CD4-positive, alpha-beta T cell (primary cell): ENCODE measurements at regions not wholly inside any gene's neighbourhood (a gene's known extent, or its start where the extent isn't known, plus 50 kb on each side); places are given as distances from the start of the nearest gene placed in this dataset.

Experiments
- ATAC-seq: fragments of 200-7000 bp; cut with Tn5 transposase; one replicate; pipeline ENCODE4 v1.10.0; 2022; ENCODE audit warnings: mild to moderate bottlenecking; ENCODE audit not compliant: poor library complexity
- CTCF ChIA-PET: fragments of 350-600 bp; sonication (Branson Sonifier 250); formaldehyde crosslinking; loops from one replicate; lab custom pipeline; 2021; ENCODE audit warnings: antibody characterized with exemption, inconsistent platforms; lab: Charles Lee
- POLR2A ChIA-PET: fragments of 350-600 bp; sonication (Branson Sonifier 250); formaldehyde crosslinking; loops from one replicate; lab custom pipeline; 2021; ENCODE audit warnings: antibody characterized with exemption, inconsistent platforms; lab: Charles Lee
- DNase-seq, 14 experiments: peaks; one replicate each; pipeline ENCODE4 v3.0.0-alpha.2; 2013 to 2020; ENCODE audit warnings: mixed read lengths in 2 of 14
- H3K27ac ChIP-seq, 2 donors: one replicate each; pipeline versions ENCODE4 v1.5.1 to v1.7.0; 2013; ENCODE audit warnings: low read length in 2 of 2, low read depth in 1 of 2, mild to moderate bottlenecking in 1 of 2
- H3K27me3 ChIP-seq, 2 experiments: 1 replicate in 1 of 2; 2 replicates in 1 of 2; pipeline versions ENCODE4 v1.6.1 to v1.7.0; 2013; ENCODE audit warnings: low read length in 2 of 2, control low read depth in 1 of 2, mild to moderate bottlenecking in 1 of 2, moderate library complexity in 1 of 2; ENCODE audit not compliant: insufficient read depth in 2 of 2, control insufficient read depth in 1 of 2
- H3K36me3 ChIP-seq: one replicate; pipeline ENCODE4 v1.6.1; 2013; ENCODE audit warnings: low read length, control low read depth; ENCODE audit not compliant: insufficient read depth
- H3K4me1 ChIP-seq: one replicate; pipeline ENCODE4 v1.6.1; 2013; ENCODE audit warnings: low read length, control low read depth; ENCODE audit not compliant: insufficient read depth
- H3K4me3 ChIP-seq: one replicate; pipeline ENCODE4 v1.5.1; 2013; ENCODE audit warnings: mild to moderate bottlenecking, low read length, moderate library complexity
- H3K9me3 ChIP-seq, 2 experiments: 1 replicate in 1 of 2; 2 replicates in 1 of 2; pipeline versions ENCODE4 v1.6.1 to v1.7.0; 2013; ENCODE audit warnings: low read length in 2 of 2, mild to moderate bottlenecking in 2 of 2, control low read depth in 1 of 2, moderate library complexity in 1 of 2; ENCODE audit not compliant: control insufficient read depth in 1 of 2, insufficient read depth in 1 of 2
- H3K27ac Mint-ChIP-seq: one replicate; pipeline ENCODE4 v1.8.0; 2020; ENCODE audit warnings: mixed read lengths
- H3K27me3 Mint-ChIP-seq: one replicate; pipeline ENCODE4 v1.8.0; 2021; ENCODE audit warnings: mixed read lengths
- H3K36me3 Mint-ChIP-seq: one replicate; pipeline ENCODE4 v1.8.0; 2021; ENCODE audit warnings: low read depth, mixed read lengths
- H3K4me1 Mint-ChIP-seq: one replicate; pipeline ENCODE4 v1.8.0; 2021; ENCODE audit warnings: low read depth, mixed read lengths
- H3K4me3 Mint-ChIP-seq: one replicate; pipeline ENCODE4 v1.8.0; 2020; ENCODE audit warnings: mild to moderate bottlenecking, mixed read lengths
- H3K9me3 Mint-ChIP-seq: one replicate; pipeline ENCODE4 v1.8.0; 2020; ENCODE audit warnings: mixed read lengths
- CTCF ChIP-seq: fragments of 200-600 bp; IDR thresholded peaks from one replicate; pipeline ENCODE4 v1.8.0; 2022; ENCODE audit warnings: antibody characterized with exemption, mild to moderate bottlenecking
- intact Hi-C, 2 experiments: fragments of 100-400 bp; cut with DNase I in 1 of 2; cut with micrococcal nuclease in 1 of 2; formaldehyde crosslinking; loops; one replicate each; pipeline versions ENCODE4 v1.15.1 to v1.9.0; 2023 to 2025; cut with DNase I, micrococcal nuclease

GRCh38 chr2:144137272-144137671, 382.6 kb downstream of the ZEB2 start:
- H3K36me3 Mint-ChIP-seq: peaks cover 3% of the 10 kb centered on the region
- no peaks in the 10 kb centered on the region for H3K36me3 ChIP-seq
- H3K4me1 ChIP-seq: no peaks in the 10 kb centered on the region
- ChIA-PET CTCF (no interaction called here), POLR2A (no interaction called here)
- no peaks in the 10 kb centered on the region for H3K27me3 ChIP-seq
- H3K27ac Mint-ChIP-seq: no peak overlapping the region
- no peaks in the 10 kb centered on the region for H3K9me3 ChIP-seq
- no peak for TF ChIP-seq CTCF
- H3K27me3 Mint-ChIP-seq: no peaks in the 10 kb centered on the region
- no peak overlapping the region for H3K4me3 ChIP-seq
- no peaks in the 10 kb centered on the region for H3K9me3 Mint-ChIP-seq
- no peaks in the 10 kb centered on the region for H3K4me1 Mint-ChIP-seq
- DNase-seq: no peak
- no peak overlapping the region for H3K4me3 Mint-ChIP-seq
- H3K27ac ChIP-seq: no peak overlapping the region
- intact Hi-C loops: no loop called here
- no peak for ATAC-seq

GRCh38 chr2:144136297-144137010, 383.5 kb downstream of the ZEB2 start:
- TF ChIP-seq CTCF: no peak
- no peaks in the 10 kb centered on the region for H3K4me1 ChIP-seq
- Mint-ChIP-seq H3K27me3 (no peaks in the 10 kb centered on the region), H3K36me3 (peaks cover 3% of the 10 kb centered on the region), H3K9me3 (no peaks in the 10 kb centered on the region), H3K4me3 (no peak overlapping the region), H3K4me1 (no peaks in the 10 kb centered on the region), H3K27ac (no peak overlapping the region)
- no peak overlapping the region for H3K27ac ChIP-seq
- ChIA-PET CTCF (no interaction called here), POLR2A (no interaction called here)
- no peaks in the 10 kb centered on the region for H3K9me3 ChIP-seq
- no peaks in the 10 kb centered on the region for H3K36me3 ChIP-seq
- ATAC-seq (no peak), DNase-seq (no peak)
- H3K4me3 ChIP-seq: no peak overlapping the region
- intact Hi-C loops: no loop called here
- no peaks in the 10 kb centered on the region for H3K27me3 ChIP-seq

DNA sequence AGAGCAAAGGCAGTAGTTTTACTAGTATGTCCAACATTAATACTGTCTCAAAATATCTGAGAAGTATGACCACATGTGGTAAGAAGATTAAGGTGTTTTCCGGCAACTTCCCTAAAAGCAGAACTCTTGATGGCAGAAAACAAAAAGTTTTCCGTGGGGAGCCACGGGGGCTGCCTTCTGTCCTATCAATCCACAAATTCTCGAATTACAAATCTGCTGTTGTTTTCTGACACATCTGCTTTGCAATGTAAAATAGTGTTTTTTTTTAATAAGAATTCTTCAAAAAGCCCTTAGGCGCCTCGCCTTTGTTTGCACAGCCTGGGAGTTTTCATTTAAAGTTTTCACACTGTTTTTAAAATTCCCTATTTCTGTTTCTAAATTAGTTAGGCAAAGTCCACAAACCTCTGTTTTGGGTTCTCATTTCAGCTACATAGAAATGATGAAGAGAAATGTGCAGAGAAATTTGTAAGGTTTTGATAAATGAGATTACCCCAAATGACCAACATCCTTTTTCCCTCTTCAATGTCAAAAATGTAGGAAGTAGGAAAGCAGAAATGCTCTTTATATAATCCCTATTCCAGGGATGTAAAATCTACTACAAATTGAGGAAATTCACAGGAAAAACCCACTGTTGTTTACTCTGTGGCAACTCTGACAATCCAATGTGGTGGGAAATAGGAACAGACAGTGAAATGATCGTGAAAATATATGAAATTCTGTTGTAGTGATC, 385.8 kb downstream of the ZEB2 start:
- ATAC-seq (no peak), DNase-seq (no peak)
- H3K27me3 ChIP-seq: no peaks in the 10 kb centered on the region
- no peak for TF ChIP-seq CTCF
- Mint-ChIP-seq H3K9me3 (no peaks in the 10 kb centered on the region), H3K4me3 (no peak overlapping the region), H3K36me3 (peaks cover 3% of the 10 kb centered on the region), H3K27me3 (no peaks in the 10 kb centered on the region), H3K27ac (no peak overlapping the region), H3K4me1 (no peaks in the 10 kb centered on the region)
- H3K36me3 ChIP-seq: no peaks in the 10 kb centered on the region
- no peaks in the 10 kb centered on the region for H3K4me1 ChIP-seq
- intact Hi-C loops: no loop called here
- POLR2A ChIA-PET: no interaction called here
- CTCF ChIA-PET: no interaction called here
- no peak overlapping the region for H3K27ac ChIP-seq
- H3K9me3 ChIP-seq: no peaks in the 10 kb centered on the region
- no peak overlapping the region for H3K4me3 ChIP-seq
